ENCODE measurements at regions not wholly inside any gene's neighbourhood (a gene's known extent, or its start where the extent isn't known, plus 50 kb on each side); places are given as distances from the start of the nearest gene placed in this dataset.

DNA sequence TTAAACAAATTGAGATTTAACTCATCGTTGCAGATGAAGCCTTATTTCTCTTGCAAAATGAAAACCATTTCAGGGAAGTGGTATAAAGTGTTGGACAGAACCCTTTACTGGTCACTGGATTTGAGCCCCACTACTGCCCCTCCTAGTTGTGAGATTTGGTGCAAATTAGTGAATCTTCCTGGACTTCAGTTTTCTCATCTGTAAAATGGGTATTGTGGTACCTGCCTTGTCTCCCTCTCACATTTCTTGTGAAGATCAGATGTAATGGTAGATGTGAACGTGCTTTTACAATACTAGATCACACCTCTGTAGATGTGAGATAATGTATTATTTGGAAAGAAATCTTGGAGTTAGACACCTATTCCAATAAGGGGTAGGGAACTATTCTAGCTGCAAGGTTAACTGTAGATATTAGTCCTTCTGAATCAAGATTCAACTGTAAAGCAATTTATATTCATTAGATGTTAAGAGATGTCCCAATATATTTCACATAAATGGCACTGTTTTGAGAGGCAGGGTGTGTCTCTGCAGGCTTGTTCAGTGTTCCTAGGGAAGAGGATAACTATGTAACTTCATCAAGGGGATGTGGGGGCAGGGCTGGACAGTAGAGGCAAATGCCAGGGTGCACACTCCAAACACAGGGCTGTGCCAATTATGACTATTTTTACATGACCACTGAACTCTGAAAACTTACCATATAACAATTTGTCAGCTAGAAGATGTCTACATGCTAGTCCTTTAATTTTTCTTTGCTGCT, 112.4 kb upstream of the PFN2 start:
- POLR2A ChIA-PET = no interaction called here
- H3K9me1 ChIP-seq (ENCODE audit: control insufficient read depth, insufficient read depth, low read length) = no peaks in the 10 kb centered on the region
- BruUV-seq (replicated peaks) = no TSS peak
- H3K4me1 ChIP-seq (replicated peaks in 1 of 2; ENCODE audit: control insufficient read depth in 2 of 2, insufficient read depth in 2 of 2, low read length in 2 of 2) = no peaks in the 10 kb centered on the region; a peak in 1 of 5 replicates
- FAIRE-seq = no peak
- no peaks in the 10 kb centered on the region for H3K36me3 ChIP-seq (ENCODE audit: control insufficient read depth, insufficient read depth, low read length)
- H3K4me2 ChIP-seq (ENCODE audit: insufficient read depth, low read length) = no peak overlapping the region
- no peaks in the 10 kb centered on the region for H3K9me3 ChIP-seq (replicated peaks; ENCODE audit: control insufficient read depth, insufficient read depth, low read depth, low read length)
- CTCF ChIA-PET (ENCODE audit: low intra/inter-chr PET ratio) = no interaction called here
- H3K79me2 ChIP-seq (ENCODE audit: control insufficient read depth, insufficient read depth, low read length) = no peaks in the 10 kb centered on the region
- intact Hi-C loops (cut with micrococcal nuclease) = no loop called here
- TF ChIP-seq RBM25 (IDR thresholded peaks at IDR 0.05; ENCODE audit: low read depth, low read length, severe bottlenecking) (peak; percentile 67), KHSRP (IDR thresholded peaks at IDR 0.05) (no peak)
- H2AFZ ChIP-seq (ENCODE audit: low read depth, low read length) = no peak overlapping the region
- no peak overlapping the region for H3K9ac ChIP-seq (ENCODE audit: insufficient read depth in 1 of 2, low read depth in 2 of 2, low read length in 2 of 2)
- H3K27me3 ChIP-seq (ENCODE audit: control insufficient read depth in 2 of 2, insufficient read depth in 2 of 2, low read length in 2 of 2) = no peaks in the 10 kb centered on the region; a peak in 1 of 5 replicates
- no peak for ATAC-seq
- DNase-seq (ENCODE audit: extremely low read depth in 1 of 4, low spot score in 3 of 4) = no peak
- WGBS (ENCODE audit: insufficient coverage, low coverage, missing lambda C conversion rate) = 0% methylated on average over 2 of the region's 2 CpGs
- no peaks in the 10 kb centered on the region for H4K20me1 ChIP-seq (replicated peaks; ENCODE audit: control insufficient read depth, insufficient read depth, low read length)
- no peak overlapping the region for H3K27ac ChIP-seq (ENCODE audit: extremely low read depth, low read depth, low read length)
- H3K4me3 ChIP-seq = no peak overlapping the region
- in situ Hi-C loops (cut with MboI) = no loop called here

DNA sequence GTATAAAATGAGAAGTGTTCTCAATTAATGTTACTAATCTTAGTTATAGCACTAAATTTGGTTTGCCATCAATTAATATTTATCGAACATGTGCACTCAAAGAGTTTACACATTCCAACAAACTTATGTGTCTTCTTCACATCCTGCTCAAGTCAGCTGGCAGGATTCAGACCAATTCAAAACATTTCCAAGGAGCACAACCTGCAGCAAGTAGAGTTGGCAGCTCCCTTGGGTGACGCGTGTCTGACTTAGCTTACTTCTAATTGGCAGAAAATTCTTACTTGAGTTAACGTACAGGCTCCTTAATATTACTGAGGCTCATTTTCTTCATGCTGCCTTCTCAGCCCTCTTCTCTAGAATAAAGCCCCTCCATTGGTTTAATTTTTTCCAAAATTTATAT, 110.4 kb upstream of the PFN2 start:
- in situ Hi-C loops (cut with MboI) = no loop called here
- H3K4me1 ChIP-seq (replicated peaks in 1 of 2; ENCODE audit: control insufficient read depth in 2 of 2, insufficient read depth in 2 of 2, low read length in 2 of 2) = no peaks in the 10 kb centered on the region; a peak in 1 of 5 replicates
- CTCF ChIA-PET (ENCODE audit: low intra/inter-chr PET ratio) = no interaction called here
- no peak overlapping the region for H2AFZ ChIP-seq (ENCODE audit: low read depth, low read length)
- H3K79me2 ChIP-seq (ENCODE audit: control insufficient read depth, insufficient read depth, low read length) = no peaks in the 10 kb centered on the region
- no peak overlapping the region for H3K4me2 ChIP-seq (ENCODE audit: insufficient read depth, low read length)
- TF ChIP-seq SMARCC2 (IDR thresholded peaks at IDR 0.05; ENCODE audit: low read depth) (no peak), ADNP (tag; IDR thresholded peaks at IDR 0.05) (no peak), ZNF57 (CRISPR knock-in tag; IDR thresholded peaks at IDR 0.05) (no peak)
- TF ChIP-seq, protein P1, sequence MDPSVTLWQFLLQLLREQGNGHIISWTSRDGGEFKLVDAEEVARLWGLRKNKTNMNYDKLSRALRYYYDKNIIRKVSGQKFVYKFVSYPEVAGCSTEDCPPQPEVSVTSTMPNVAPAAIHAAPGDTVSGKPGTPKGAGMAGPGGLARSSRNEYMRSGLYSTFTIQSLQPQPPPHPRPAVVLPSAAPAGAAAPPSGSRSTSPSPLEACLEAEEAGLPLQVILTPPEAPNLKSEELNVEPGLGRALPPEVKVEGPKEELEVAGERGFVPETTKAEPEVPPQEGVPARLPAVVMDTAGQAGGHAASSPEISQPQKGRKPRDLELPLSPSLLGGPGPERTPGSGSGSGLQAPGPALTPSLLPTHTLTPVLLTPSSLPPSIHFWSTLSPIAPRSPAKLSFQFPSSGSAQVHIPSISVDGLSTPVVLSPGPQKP (CRISPR knock-in tag; IDR thresholded peaks at IDR 0.05) = no peak
- TF ChIP-seq, protein P2, sequence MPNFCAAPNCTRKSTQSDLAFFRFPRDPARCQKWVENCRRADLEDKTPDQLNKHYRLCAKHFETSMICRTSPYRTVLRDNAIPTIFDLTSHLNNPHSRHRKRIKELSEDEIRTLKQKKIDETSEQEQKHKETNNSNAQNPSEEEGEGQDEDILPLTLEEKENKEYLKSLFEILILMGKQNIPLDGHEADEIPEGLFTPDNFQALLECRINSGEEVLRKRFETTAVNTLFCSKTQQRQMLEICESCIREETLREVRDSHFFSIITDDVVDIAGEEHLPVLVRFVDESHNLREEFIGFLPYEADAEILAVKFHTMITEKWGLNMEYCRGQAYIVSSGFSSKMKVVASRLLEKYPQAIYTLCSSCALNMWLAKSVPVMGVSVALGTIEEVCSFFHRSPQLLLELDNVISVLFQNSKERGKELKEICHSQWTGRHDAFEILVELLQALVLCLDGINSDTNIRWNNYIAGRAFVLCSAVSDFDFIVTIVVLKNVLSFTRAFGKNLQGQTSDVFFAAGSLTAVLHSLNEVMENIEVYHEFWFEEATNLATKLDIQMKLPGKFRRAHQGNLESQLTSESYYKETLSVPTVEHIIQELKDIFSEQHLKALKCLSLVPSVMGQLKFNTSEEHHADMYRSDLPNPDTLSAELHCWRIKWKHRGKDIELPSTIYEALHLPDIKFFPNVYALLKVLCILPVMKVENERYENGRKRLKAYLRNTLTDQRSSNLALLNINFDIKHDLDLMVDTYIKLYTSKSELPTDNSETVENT (CRISPR knock-in tag; IDR thresholded peaks at IDR 0.05) = no peak
- TF ChIP-seq, protein P3, sequence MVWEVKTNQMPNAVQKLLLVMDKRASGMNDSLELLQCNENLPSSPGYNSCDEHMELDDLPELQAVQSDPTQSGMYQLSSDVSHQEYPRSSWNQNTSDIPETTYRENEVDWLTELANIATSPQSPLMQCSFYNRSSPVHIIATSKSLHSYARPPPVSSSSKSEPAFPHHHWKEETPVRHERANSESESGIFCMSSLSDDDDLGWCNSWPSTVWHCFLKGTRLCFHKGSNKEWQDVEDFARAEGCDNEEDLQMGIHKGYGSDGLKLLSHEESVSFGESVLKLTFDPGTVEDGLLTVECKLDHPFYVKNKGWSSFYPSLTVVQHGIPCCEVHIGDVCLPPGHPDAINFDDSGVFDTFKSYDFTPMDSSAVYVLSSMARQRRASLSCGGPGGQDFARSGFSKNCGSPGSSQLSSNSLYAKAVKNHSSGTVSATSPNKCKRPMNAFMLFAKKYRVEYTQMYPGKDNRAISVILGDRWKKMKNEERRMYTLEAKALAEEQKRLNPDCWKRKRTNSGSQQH (CRISPR knock-in tag; IDR thresholded peaks at IDR 0.05) = no peak
- POLR2A ChIA-PET = interaction anchor here (0.9 to 1.5 kb wide), 3 partner anchors 9 to 13 kb away, joined by 3 to 5 read pairs (median 3); no protein-coding TSS in a partner anchor
- no peaks in the 10 kb centered on the region; a peak in 1 of 5 replicates for H3K27me3 ChIP-seq (ENCODE audit: control insufficient read depth in 2 of 2, insufficient read depth in 2 of 2, low read length in 2 of 2)
- FAIRE-seq (no peak), ATAC-seq (no peak), DNase-seq (ENCODE audit: extremely low read depth in 1 of 4, low spot score in 3 of 4) (no peak)
- no peak overlapping the region for H3K27ac ChIP-seq (ENCODE audit: extremely low read depth, low read depth, low read length)
- H3K9me3 ChIP-seq (replicated peaks; ENCODE audit: control insufficient read depth, insufficient read depth, low read depth, low read length) = no peaks in the 10 kb centered on the region
- WGBS (ENCODE audit: insufficient coverage, low coverage, missing lambda C conversion rate) = 7% methylated on average over 4 of the region's 4 CpGs
- no peak overlapping the region for H3K9ac ChIP-seq (ENCODE audit: insufficient read depth in 1 of 2, low read depth in 2 of 2, low read length in 2 of 2)
- no peaks in the 10 kb centered on the region for H4K20me1 ChIP-seq (replicated peaks; ENCODE audit: control insufficient read depth, insufficient read depth, low read length)
- intact Hi-C loops (cut with micrococcal nuclease) = no loop called here
- H3K4me3 ChIP-seq = no peak overlapping the region
- no peaks in the 10 kb centered on the region for H3K9me1 ChIP-seq (ENCODE audit: control insufficient read depth, insufficient read depth, low read length)
- BruUV-seq (replicated peaks) = no TSS peak
- H3K36me3 ChIP-seq (ENCODE audit: control insufficient read depth, insufficient read depth, low read length) = no peaks in the 10 kb centered on the region
